ENCODE measurements at regions not wholly inside any gene's neighbourhood (a gene's known extent, or its start where the extent isn't known, plus 50 kb on each side); places are given as distances from the start of the nearest gene placed in this dataset.

DNA sequence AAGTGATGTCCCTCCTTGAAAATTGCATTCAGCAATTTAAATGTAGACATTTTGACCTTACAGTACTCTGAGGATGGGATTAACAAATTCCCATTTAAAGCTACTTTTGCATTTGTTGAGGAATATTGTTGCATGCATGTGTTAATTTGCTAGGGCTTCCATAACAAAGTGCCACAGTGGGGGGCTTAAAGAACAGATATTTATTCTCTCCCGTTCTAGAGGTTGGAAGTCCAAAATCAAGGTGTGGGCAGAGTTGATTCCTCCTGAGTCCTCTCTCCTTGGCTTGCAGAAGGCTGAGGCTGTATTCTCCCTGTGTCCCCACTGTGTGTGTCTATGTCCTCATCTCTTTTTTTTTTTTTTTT is 51.8 kb upstream of the CDK20 start:
- Histone ChIP-seq H3K9me3 (replicated peaks; ENCODE audit: insufficient read depth, low read length) (no peaks in the 10 kb centered on the region), H3K9me2 (replicated peaks; ENCODE audit: insufficient read depth, low read length) (no peaks in the 10 kb centered on the region), H3K9ac (ENCODE audit: low read length) (no peak overlapping the region)

DNA sequence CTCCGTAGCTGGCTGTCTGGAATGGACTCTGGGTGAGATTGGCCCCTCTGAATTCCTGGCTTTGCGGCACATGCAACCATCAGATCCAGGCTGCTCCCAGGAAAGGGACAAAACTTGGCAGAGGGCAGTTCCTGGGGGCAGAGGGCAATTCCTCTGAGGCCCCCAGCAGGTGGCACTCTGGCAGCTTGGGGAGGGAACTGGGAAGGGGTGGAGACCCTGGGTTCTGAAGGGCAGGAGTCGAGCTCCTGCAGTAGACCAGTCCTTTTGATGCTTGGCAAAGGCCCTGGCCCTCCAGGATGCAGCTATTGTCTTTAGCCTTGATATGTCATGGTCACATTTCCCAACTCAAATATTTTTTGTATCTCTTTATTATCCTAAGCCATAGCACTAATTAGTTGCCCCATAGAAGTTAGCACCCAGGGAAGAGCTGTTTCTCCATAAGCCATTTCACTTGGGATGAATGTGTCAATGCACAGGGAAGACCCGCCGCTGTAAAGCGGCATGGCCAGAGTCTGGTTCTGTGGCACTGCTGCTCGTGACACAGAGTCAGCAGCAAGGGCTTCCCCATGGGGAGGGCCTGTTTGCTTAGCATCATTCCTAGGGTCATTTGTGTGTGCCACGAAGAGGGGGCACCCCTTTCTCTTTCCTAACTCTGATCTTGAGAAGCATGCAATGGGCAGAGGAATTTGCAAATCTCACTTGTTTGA is 51.2 kb upstream of the CDK20 start:
- Histone ChIP-seq H3K36me3 (replicated peaks; ENCODE audit: insufficient read depth, low read length) (no peaks in the 10 kb centered on the region), H3K9ac (ENCODE audit: low read length) (no peak overlapping the region), H3K27ac (ENCODE audit: low read length) (no peak overlapping the region), H3K79me2 (ENCODE audit: low read length) (no peaks in the 10 kb centered on the region), H3K27me3 (replicated peaks; ENCODE audit: insufficient read depth, low read length) (no peaks in the 10 kb centered on the region), H3F3A (ENCODE audit: insufficient read depth, low read length) (no peaks in the 10 kb centered on the region), H3K9me2 (replicated peaks; ENCODE audit: insufficient read depth, low read length) (no peaks in the 10 kb centered on the region), H3K9me3 (replicated peaks; ENCODE audit: insufficient read depth, low read length) (no peaks in the 10 kb centered on the region), H3K4me3 (ENCODE audit: low read length) (no peak overlapping the region), H2AFZ (ENCODE audit: low read length) (no peak overlapping the region), H4K20me1 (ENCODE audit: insufficient read depth, low read length) (no peaks in the 10 kb centered on the region), H3K4me2 (ENCODE audit: low read depth, low read length) (no peak overlapping the region), H3K4me1 (ENCODE audit: low read length) (no peaks in the 10 kb centered on the region)
- DNase-seq: no peak
- TF ChIP-seq, protein P1, sequence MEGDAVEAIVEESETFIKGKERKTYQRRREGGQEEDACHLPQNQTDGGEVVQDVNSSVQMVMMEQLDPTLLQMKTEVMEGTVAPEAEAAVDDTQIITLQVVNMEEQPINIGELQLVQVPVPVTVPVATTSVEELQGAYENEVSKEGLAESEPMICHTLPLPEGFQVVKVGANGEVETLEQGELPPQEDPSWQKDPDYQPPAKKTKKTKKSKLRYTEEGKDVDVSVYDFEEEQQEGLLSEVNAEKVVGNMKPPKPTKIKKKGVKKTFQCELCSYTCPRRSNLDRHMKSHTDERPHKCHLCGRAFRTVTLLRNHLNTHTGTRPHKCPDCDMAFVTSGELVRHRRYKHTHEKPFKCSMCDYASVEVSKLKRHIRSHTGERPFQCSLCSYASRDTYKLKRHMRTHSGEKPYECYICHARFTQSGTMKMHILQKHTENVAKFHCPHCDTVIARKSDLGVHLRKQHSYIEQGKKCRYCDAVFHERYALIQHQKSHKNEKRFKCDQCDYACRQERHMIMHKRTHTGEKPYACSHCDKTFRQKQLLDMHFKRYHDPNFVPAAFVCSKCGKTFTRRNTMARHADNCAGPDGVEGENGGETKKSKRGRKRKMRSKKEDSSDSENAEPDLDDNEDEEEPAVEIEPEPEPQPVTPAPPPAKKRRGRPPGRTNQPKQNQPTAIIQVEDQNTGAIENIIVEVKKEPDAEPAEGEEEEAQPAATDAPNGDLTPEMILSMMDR (IDR thresholded peaks at IDR 0.05; ENCODE audit: low read length): no peak
- TF ChIP-seq EZH2 (optimal IDR thresholded peaks at IDR 0.05; ENCODE audit: low read depth, low read length): no peak
- TF ChIP-seq EZH2phosphoT487 (IDR thresholded peaks at IDR 0.05; ENCODE audit: low read length): no peak

More for the DNA sequence above, 51.8 kb upstream of the CDK20 start:
- no peaks in the 10 kb centered on the region for H3K27me3 ChIP-seq (replicated peaks; ENCODE audit: insufficient read depth, low read length)
- H3K27ac ChIP-seq (ENCODE audit: low read length): no peak overlapping the region
- H3K4me3 ChIP-seq (ENCODE audit: low read length): no peak overlapping the region
- no peak overlapping the region for H2AFZ ChIP-seq (ENCODE audit: low read length)
- no peak overlapping the region for H3K4me2 ChIP-seq (ENCODE audit: low read depth, low read length)
- no peaks in the 10 kb centered on the region for H4K20me1 ChIP-seq (ENCODE audit: insufficient read depth, low read length)
- no peaks in the 10 kb centered on the region for H3K79me2 ChIP-seq (ENCODE audit: low read length)
- DNase-seq: no peak
- H3K4me1 ChIP-seq (ENCODE audit: low read length): no peaks in the 10 kb centered on the region
- no peaks in the 10 kb centered on the region for H3K36me3 ChIP-seq (replicated peaks; ENCODE audit: insufficient read depth, low read length)
- TF ChIP-seq, protein P1 (IDR thresholded peaks at IDR 0.05; ENCODE audit: low read length): no peak
- H3F3A ChIP-seq (ENCODE audit: insufficient read depth, low read length): no peaks in the 10 kb centered on the region

DNA sequence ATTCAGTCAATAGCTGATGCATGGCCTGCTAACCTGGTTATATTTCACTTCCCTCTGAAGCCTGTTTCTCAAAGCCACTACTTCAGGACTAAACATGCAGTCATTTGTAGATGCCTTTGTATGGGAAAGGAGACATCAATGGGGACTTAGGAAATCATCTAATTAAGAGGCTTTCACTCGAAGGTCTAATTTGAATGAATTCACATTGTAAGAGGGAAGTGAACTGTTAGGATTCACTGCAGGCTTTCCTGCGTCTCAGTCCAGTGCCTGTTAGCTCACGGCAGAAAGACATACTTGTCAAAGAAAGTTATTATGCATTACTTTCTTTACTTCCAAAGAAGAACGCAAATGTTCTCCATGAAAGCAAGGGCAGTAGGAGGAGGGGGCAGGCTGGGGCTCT is 50.6 kb upstream of the CDK20 start:
- no peak overlapping the region for H2AFZ ChIP-seq (ENCODE audit: low read length)
- DNase-seq: no peak

More for the DNA sequence above, 50.6 kb upstream of the CDK20 start:
- H3F3A ChIP-seq (ENCODE audit: insufficient read depth, low read length): no peaks in the 10 kb centered on the region
- H3K9ac ChIP-seq (ENCODE audit: low read length): no peak overlapping the region
- H4K20me1 ChIP-seq (ENCODE audit: insufficient read depth, low read length): no peaks in the 10 kb centered on the region
- H3K27me3 ChIP-seq (replicated peaks; ENCODE audit: insufficient read depth, low read length): no peaks in the 10 kb centered on the region
- no peaks in the 10 kb centered on the region for H3K9me3 ChIP-seq (replicated peaks; ENCODE audit: insufficient read depth, low read length)
- H3K4me2 ChIP-seq (ENCODE audit: low read depth, low read length): no peak overlapping the region
- H3K9me2 ChIP-seq (replicated peaks; ENCODE audit: insufficient read depth, low read length): no peaks in the 10 kb centered on the region
- no peak for TF ChIP-seq EZH2phosphoT487 (IDR thresholded peaks at IDR 0.05; ENCODE audit: low read length)
- TF ChIP-seq, protein P1 (IDR thresholded peaks at IDR 0.05; ENCODE audit: low read length): no peak
- TF ChIP-seq EZH2 (optimal IDR thresholded peaks at IDR 0.05; ENCODE audit: low read depth, low read length): no peak
- no peak overlapping the region for H3K4me3 ChIP-seq (ENCODE audit: low read length)
- H3K79me2 ChIP-seq (ENCODE audit: low read length): no peaks in the 10 kb centered on the region
- H3K27ac ChIP-seq (ENCODE audit: low read length): no peak overlapping the region
- H3K36me3 ChIP-seq (replicated peaks; ENCODE audit: insufficient read depth, low read length): no peaks in the 10 kb centered on the region
- no peaks in the 10 kb centered on the region for H3K4me1 ChIP-seq (ENCODE audit: low read length)

Data from MM.1S (cell line).